K562 (cell line): ENCODE measurements at regions not wholly inside any gene's neighbourhood (a gene's known extent, or its start where the extent isn't known, plus 50 kb on each side); places are given as distances from the start of the nearest gene placed in this dataset.

Source experiments
- ARNT ChIP-seq, 2 experiments: fragments of 450-650 bp; IDR thresholded peaks; 2 replicates each; pipeline ENCODE4 v1.6.1; 2016; ENCODE audit warnings: mild to moderate bottlenecking in 1 of 2
- PRPF4 ChIP-seq: fragments of 200-400 bp; formaldehyde crosslinking; IDR thresholded peaks from one replicate; pipeline ENCODE4 v1.6.1; 2017; ENCODE audit warnings: low read length, low read depth, mild to moderate bottlenecking; ENCODE audit not compliant: insufficient read depth, poor library complexity, severe bottlenecking
- SRSF9 ChIP-seq: fragments of 200-400 bp; formaldehyde crosslinking; IDR thresholded peaks from 2 replicates; pipeline ENCODE4 v1.6.1; 2017; ENCODE audit warnings: low read depth, low read length, borderline replicate concordance
- ZNF324 ChIP-seq: fragments of 250-450 bp; sonication (Bioruptor Pico); IDR thresholded peaks from 2 replicates; pipeline ENCODE4 v1.4.0; 2020; ENCODE audit warnings: mild to moderate bottlenecking
- TF ChIP-seq, protein P1 (sequence below): fragments of 250-450 bp; sonication (Bioruptor Pico); IDR thresholded peaks from 2 replicates; pipeline ENCODE4 v1.4.0; 2020; ENCODE audit warnings: mild to moderate bottlenecking, moderate library complexity
- TF ChIP-seq, protein P2 (sequence below): sonication (generic); formaldehyde crosslinking; IDR thresholded peaks from 2 replicates; pipeline ENCODE4 v1.8.0; 2023; ENCODE audit warnings: missing genetic modification reagents, mild to moderate bottlenecking, borderline replicate concordance

DNA sequence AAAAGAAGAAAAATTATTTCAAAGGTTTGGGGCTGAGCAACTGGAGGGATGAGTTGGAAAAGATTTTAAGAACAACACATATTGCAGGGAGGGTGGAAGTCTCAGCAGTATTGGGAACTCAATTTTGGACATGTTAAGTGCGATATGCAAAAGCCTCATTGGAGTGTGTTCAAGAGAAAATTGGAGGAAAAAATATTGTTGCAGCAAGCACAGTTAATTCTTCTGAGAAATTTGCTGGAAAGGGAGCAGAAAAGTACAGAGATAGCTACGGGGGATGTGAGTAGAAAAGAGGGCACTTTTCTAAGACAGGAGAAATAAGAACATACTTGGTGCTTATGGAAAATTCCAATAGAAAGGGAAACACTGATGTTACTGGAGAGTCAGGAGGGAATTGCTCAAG is 59.8 kb upstream of the MAGI2 start (continued):
- TF ChIP-seq ARNT (IDR thresholded peaks at IDR 0.05) (no peak), ZNF324 (no peak), SRSF9 (no peak), PRPF4 (no peak)
- TF ChIP-seq, protein P1, sequence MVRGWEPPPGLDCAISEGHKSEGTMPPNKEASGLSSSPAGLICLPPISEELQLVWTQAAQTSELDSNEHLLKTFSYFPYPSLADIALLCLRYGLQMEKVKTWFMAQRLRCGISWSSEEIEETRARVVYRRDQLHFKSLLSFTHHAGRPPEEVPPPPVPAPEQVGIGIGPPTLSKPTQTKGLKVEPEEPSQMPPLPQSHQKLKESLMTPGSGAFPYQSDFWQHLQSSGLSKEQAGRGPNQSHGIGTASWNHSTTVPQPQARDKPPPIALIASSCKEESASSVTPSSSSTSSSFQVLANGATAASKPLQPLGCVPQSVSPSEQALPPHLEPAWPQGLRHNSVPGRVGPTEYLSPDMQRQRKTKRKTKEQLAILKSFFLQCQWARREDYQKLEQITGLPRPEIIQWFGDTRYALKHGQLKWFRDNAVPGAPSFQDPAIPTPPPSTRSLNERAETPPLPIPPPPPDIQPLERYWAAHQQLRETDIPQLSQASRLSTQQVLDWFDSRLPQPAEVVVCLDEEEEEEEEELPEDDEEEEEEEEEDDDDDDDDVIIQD: no peak
- TF ChIP-seq, protein P2, sequence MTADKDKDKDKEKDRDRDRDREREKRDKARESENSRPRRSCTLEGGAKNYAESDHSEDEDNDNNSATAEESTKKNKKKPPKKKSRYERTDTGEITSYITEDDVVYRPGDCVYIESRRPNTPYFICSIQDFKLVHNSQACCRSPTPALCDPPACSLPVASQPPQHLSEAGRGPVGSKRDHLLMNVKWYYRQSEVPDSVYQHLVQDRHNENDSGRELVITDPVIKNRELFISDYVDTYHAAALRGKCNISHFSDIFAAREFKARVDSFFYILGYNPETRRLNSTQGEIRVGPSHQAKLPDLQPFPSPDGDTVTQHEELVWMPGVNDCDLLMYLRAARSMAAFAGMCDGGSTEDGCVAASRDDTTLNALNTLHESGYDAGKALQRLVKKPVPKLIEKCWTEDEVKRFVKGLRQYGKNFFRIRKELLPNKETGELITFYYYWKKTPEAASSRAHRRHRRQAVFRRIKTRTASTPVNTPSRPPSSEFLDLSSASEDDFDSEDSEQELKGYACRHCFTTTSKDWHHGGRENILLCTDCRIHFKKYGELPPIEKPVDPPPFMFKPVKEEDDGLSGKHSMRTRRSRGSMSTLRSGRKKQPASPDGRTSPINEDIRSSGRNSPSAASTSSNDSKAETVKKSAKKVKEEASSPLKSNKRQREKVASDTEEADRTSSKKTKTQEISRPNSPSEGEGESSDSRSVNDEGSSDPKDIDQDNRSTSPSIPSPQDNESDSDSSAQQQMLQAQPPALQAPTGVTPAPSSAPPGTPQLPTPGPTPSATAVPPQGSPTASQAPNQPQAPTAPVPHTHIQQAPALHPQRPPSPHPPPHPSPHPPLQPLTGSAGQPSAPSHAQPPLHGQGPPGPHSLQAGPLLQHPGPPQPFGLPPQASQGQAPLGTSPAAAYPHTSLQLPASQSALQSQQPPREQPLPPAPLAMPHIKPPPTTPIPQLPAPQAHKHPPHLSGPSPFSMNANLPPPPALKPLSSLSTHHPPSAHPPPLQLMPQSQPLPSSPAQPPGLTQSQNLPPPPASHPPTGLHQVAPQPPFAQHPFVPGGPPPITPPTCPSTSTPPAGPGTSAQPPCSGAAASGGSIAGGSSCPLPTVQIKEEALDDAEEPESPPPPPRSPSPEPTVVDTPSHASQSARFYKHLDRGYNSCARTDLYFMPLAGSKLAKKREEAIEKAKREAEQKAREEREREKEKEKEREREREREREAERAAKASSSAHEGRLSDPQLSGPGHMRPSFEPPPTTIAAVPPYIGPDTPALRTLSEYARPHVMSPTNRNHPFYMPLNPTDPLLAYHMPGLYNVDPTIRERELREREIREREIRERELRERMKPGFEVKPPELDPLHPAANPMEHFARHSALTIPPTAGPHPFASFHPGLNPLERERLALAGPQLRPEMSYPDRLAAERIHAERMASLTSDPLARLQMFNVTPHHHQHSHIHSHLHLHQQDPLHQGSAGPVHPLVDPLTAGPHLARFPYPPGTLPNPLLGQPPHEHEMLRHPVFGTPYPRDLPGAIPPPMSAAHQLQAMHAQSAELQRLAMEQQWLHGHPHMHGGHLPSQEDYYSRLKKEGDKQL (CRISPR knock-in tag): no peak
